ACHN (cell line): ENCODE measurements at regions not wholly inside any gene's neighbourhood (a gene's known extent, or its start where the extent isn't known, plus 50 kb on each side); places are given as distances from the start of the nearest gene placed in this dataset.

Source experiments
- DNase-seq: peaks from one replicate; pipeline ENCODE4 v3.0.0-alpha.2; 2015
- in situ Hi-C: cut with HindIII; loops from 2 replicates; pipeline ENCODE4 v1.10.0; 2017; ENCODE audit warnings: low sequenced_read_pairs, low pct_ligation_motif_present, low pct_unique_long_range_greater_than_20kb

DNA sequence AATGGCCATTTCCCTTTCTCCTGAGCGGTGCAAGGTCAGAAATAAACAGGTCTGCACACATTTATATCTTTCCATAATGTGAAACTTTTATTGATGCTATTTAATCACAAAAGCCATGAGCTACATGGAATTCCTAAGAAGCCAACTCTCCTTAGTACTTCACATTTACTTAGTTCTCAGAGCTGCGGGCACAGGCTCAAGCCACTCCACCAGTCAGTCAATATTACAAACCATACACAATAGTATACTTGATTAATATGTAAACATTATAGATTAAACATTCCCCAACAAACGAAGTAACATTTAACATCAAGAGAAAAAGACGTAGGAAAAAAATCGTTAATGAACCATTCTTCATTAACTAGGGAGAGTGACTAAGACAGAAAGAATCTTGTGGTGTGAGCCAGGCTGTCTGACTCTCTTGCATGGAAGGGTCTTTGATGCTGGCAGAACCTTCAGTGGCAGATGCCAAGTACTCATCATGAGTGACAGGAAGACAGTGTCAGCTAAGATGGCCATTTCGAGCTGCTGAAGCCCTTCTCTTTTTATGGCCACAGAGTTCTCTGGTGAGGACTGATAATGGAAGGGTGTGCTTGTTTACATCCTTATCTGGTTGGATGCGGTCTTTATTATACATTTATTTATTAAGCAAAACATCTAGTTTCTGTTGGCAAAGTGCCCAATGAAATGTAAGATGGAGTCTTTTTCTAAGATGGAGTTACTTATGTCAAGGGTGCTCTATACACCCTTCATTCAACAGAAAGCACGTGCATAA, 115.5 kb upstream of the TUT7 start:
- in situ Hi-C loops, result no loop called here
- DNase-seq, result no peak

DNA sequence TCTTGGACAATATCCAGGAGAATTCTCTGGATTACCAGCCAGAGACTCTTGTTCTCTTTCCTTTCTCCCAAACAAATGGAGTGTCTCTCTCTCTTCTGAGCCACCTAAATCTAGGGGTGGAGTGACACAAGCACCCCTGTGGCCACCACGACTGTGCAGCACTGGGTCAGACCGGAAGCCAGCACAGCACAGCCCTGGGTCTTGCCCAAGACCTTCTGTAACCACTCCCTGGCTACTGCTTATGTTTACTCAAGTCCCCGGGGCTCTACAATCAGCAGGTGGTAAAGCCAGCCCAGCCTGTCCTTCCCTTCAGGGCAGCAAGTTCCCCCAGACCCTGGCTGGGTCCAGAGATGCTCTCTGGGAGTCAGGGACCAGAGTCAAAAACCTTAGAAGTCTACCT, 110.0 kb upstream of the TUT7 start:
- in situ Hi-C loops, result no loop called here
- DNase-seq, result no peak

GRCh38 chr9:86460216-86461002, 106.2 kb upstream of the TUT7 start:
- no peak for DNase-seq
- in situ Hi-C loops, result no loop called here

GRCh38 chr9:86459599-86460155, 105.5 kb upstream of the TUT7 start:
- in situ Hi-C loops, result no loop called here
- DNase-seq, result no peak

GRCh38 chr9:86459191-86459590, 105.0 kb upstream of the TUT7 start:
- DNase-seq, result no peak
- in situ Hi-C loops, result no loop called here

- in situ Hi-C loops, result no loop called here
- DNase-seq, result no peak
Measured at GRCh38 chr9:86458191-86458855, 104.1 kb upstream of the TUT7 start.

DNA sequence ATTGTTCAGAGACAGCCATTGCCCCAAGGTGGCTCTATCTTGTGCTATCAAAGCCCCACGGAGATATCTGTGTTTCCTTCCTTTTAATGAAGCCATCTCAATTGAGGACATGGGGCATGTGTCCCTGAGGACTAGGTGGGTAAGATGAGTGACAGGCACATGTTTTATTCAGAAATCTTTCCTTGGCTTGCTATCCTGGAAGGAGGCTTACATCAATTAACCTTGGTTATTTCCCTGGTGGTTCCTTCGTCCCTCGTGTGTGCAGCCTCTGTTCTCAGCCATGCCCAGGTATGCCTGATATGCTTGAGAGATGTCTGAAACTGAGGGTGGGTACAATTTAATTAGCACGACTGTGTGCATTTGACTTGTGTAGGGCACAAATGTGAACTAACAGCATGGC, 102.2 kb upstream of the TUT7 start:
- no peak for DNase-seq
- in situ Hi-C loops, result no loop called here

DNA sequence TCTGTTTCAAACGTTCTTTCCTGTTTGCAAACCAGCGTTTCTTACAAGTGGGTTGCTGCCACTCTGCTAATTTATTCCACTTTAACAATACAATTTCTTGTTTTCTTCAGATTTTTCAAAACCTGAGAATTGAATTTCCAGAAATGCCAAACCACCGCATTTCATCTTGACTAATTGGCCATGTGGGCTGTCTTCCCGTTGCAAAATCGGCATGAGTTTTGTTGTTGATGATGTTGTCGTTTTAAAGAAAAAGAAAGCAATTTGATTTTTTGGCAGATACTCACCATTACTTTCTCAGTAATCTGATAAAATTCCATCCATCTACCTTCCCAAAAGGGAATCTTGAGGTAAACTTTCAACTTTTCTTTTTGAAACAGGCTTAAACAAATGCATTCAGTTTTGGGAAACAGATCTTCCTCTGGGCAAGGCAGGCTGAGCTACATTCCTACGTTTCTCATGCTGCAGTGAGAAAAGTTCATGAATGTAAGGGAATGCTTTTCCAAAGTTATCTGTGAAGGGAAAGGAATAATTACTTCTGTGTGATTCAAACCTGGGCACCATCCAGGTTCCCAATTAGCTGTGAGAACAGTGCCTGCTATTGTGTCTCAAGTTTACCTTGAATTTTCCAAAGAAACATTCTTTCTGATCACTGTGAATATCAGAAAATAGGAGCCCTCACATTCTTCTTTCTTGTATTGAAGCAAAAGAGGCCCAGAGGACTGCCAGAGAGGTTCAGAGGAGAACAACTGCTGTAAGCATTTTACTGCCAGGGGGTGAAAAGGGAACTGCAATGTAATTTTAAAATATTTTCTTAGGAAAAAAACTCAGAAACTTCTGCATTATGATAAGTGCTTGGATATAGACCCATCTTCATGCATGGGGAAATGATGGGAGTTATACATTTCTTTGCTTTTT, 100.7 kb upstream of the TUT7 start:
- DNase-seq, result no peak
- in situ Hi-C loops, result no loop called here

DNA sequence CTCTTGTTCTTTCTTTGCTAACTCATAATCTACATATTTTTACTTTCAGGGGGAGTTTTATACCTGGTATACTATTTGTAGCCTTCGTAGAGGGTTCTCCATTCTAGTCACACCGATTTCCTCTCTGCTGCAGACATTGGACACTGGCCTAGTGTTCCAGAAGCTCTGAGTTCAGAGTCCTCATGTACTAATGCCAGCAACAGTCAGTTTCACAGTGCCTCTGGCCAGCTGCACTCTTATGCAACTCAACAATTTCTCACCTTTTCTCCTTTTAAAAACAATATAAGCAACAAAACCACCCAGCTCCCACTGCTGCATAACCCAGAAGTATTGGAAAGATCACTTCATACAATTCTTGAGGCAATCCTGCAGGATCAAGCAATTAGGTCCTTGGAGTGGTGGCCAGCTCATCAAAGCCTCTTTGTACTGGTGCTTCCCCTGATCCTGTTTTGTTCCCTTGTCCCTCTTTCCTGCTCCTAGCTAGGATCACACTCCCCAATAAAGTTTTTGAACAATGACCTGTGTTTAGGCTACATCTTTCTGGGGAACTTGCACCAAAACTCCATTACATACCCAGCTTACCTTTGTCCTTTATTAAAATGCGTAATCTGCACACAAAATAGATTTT, 98.1 kb upstream of the TUT7 start:
- in situ Hi-C loops, result no loop called here
- no peak for DNase-seq

GRCh38 chr9:86449246-86449645, 95.0 kb upstream of the TUT7 start:
- in situ Hi-C loops, result no loop called here
- DNase-seq, result no peak

DNA sequence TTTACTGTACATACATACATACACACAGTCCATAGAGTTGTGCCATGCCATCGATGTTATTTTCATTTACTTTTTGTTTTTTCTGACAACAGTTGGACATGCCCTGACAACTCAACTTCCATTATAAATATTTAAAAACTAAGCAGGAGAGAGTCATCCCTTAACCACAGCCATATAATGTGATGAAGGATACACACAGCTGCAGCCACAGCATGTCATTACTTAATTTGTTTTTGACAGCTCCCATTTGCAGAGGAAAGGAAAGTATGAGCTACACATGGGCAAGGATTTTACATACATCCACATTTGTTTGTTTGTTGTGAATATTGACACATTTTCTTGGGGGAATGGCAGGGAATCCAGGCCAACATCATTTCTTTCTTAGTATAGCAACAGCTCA, 91.5 kb upstream of the TUT7 start:
- in situ Hi-C loops, result no loop called here
- DNase-seq, result no peak

GRCh38 chr9:86443992-86444391, 89.8 kb upstream of the TUT7 start:
- no peak for DNase-seq
- in situ Hi-C loops, result no loop called here

DNA sequence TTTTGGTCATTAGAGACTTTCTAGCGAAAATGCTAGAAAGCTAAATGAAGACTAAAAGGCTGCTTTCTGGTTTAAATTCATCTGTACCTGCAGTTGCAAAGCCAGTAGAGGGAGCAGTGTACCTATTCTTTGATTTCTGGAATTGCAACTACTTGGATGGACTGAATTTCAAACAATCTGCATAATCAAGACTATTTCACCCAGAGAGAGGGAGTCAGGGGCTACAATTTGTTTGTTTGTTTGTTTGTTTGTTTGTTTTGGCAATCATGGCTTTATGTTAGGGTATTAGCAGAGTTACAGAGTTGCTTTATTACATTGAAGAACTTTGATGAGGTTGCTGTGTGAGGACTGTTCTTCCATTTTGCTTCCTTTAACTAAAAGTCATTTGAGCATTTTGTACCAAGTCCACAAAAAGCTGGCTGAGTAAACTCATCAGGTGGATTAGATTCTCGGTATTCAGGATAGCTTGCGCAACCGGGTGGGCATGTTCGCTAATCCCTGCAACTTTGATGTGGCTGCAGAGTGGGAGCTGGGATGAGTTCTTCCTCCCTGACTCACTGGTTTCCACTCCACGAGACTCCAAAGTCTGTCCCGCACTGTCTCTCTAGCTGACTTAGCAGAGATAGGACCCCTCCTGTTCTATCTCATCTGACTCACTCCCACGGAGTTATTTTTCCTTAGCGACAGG, 80.0 kb upstream of the TUT7 start:
- in situ Hi-C loops, result no loop called here
- DNase-seq, result peak; percentile 41

GRCh38 chr9:86424251-86424891, 70.2 kb upstream of the TUT7 start:
- in situ Hi-C loops, result no loop called here
- no peak for DNase-seq

- in situ Hi-C loops, result no loop called here
- peak; percentile 27 for DNase-seq
Measured at GRCh38 chr9:86413971-86414880, 60.0 kb upstream of the TUT7 start.

- no peak for DNase-seq
- in situ Hi-C loops, result no loop called here
Measured at GRCh38 chr9:86410281-86410680, 56.1 kb upstream of the TUT7 start.
